HCT116 (cell line): ENCODE measurements at regions not wholly inside any gene's neighbourhood (a gene's known extent, or its start where the extent isn't known, plus 50 kb on each side); places are given as distances from the start of the nearest gene placed in this dataset.

Source experiments
- ATAC-seq: fragments of 200-7000 bp; cut with Tn5 transposase; 2 replicates; pipeline ENCODE4 v1.9.1; 2020; ENCODE audit warnings: mild to moderate bottlenecking, moderate library complexity
- BruUV-seq: library from RNA; stranded (reverse); fragments of 400-500 nt; replicated peaks from 2 replicates; lab custom pipeline; 2021; lab: Mats Ljungman, UMichigan
- CTCF ChIA-PET: fragments of 300-600 bp; sonication (Branson Sonifier 250); formaldehyde crosslinking; loops from one replicate; lab custom pipeline; 2021; ENCODE audit warnings: antibody characterized with exemption; lab: Charles Lee
- POLR2A ChIA-PET: fragments of 300-600, 350-600 bp; sonication (Branson Sonifier 250); formaldehyde crosslinking; loops from one replicate; lab custom pipeline; 2021; ENCODE audit warnings: antibody characterized with exemption; lab: Charles Lee
- RAD21 ChIA-PET, 2 experiments: fragments of 300-600 bp; sonication (Branson Sonifier 250); formaldehyde crosslinking; loops; one replicate each; lab custom pipeline; 2023; ENCODE audit warnings: low total read pairs in 2 of 2; ENCODE audit not compliant: uncharacterized antibody in 2 of 2, unreplicated experiment in 2 of 2, low non-redundant PET in 1 of 2; lab: Charles Lee
- DNase-seq: peaks from one replicate; pipeline ENCODE4 v3.0.0-alpha.2; 2010; ENCODE audit warnings: low read depth, low spot score
- H2AFZ ChIP-seq: fragments of 200-600 bp; shearing (Covaris generic), sonication (generic); 2 replicates; pipeline ENCODE4 v1.6.1; 2017; ENCODE audit warnings: low read depth, mixed run types, mixed read lengths, antibody characterized with exemption, low read length; ENCODE audit not compliant: poor library complexity, severe bottlenecking
- H3K27ac ChIP-seq: 2 replicates; pipeline ENCODE4 v1.5.1; 2012; ENCODE audit warnings: low read depth, low read length
- H3K27me3 ChIP-seq: fragments of 200-600 bp; sonication (generic); 2 replicates; pipeline ENCODE4 v1.6.1; 2016; ENCODE audit warnings: mixed run types, low read length, mixed read lengths; ENCODE audit not compliant: insufficient read depth
- H3K36me3 ChIP-seq, 2 experiments: fragments of 200-500 bp in 1 of 2; fragments of 200-600 bp in 1 of 2; sonication (Bioruptor generic) in 1 of 2; sonication (generic) in 1 of 2; 2 replicates each; pipeline versions ENCODE4 v1.5.1 to v1.6.1; 2014 to 2016; ENCODE audit warnings: low read length in 2 of 2, inconsistent platforms in 1 of 2, mixed read lengths in 1 of 2, mixed run types in 1 of 2; ENCODE audit not compliant: insufficient read depth in 2 of 2, control insufficient read depth in 1 of 2
- H3K4me1 ChIP-seq, 2 experiments: fragments of 200-600 bp in 1 of 2; sonication (generic) in 1 of 2; 2 replicates each; pipeline versions ENCODE4 v1.5.1 to v1.6.1; 2012 to 2017; ENCODE audit warnings: low read length in 2 of 2, inconsistent platforms in 1 of 2, mild to moderate bottlenecking in 1 of 2, mixed read lengths in 1 of 2, mixed run types in 1 of 2, moderate library complexity in 1 of 2; ENCODE audit not compliant: insufficient read depth in 2 of 2, control insufficient read depth in 1 of 2
- H3K4me2 ChIP-seq: fragments of 200-600 bp; sonication (generic); 2 replicates; pipeline ENCODE4 v1.6.1; 2017; ENCODE audit warnings: mixed run types, low read length, mixed read lengths
- H3K4me3 ChIP-seq, 2 experiments: fragments of 200-600 bp in 1 of 2; sonication (generic) in 1 of 2; replicated peaks in 1 of 2; 2 replicates each; pipeline ENCODE4 v1.5.1; 2011 to 2016; ENCODE audit warnings: low read length in 2 of 2, control low read depth in 1 of 2, low read depth in 1 of 2, mild to moderate bottlenecking in 1 of 2, mixed read lengths in 1 of 2, mixed run types in 1 of 2
- H3K79me2 ChIP-seq: fragments of 200-600 bp; sonication (generic); 2 replicates; pipeline ENCODE4 v1.6.1; 2017; ENCODE audit warnings: mild to moderate bottlenecking, mixed run types, low read length, moderate library complexity, mixed read lengths; ENCODE audit not compliant: insufficient read depth
- H3K9ac ChIP-seq: fragments of 200-600 bp; sonication (generic); 2 replicates; pipeline ENCODE4 v1.6.1; 2016; ENCODE audit warnings: low read length, mixed read lengths
- H3K9me2 ChIP-seq: fragments of 200-600 bp; sonication (generic), shearing (Covaris generic); 2 replicates; pipeline ENCODE4 v1.6.1; 2017; ENCODE audit warnings: mixed run types, mild to moderate bottlenecking, moderate library complexity; ENCODE audit not compliant: insufficient read depth
- H3K9me3 ChIP-seq, 2 experiments: fragments of 200-500 bp in 1 of 2; fragments of 200-600 bp in 1 of 2; sonication (Bioruptor generic) in 1 of 2; sonication (generic) in 1 of 2; 2 replicates each; pipeline ENCODE4 v1.6.1; 2014 to 2017; ENCODE audit warnings: low read length in 2 of 2, mixed read lengths in 2 of 2, inconsistent platforms in 1 of 2, low read depth in 1 of 2, mild to moderate bottlenecking in 1 of 2, mixed run types in 1 of 2, moderate library complexity in 1 of 2; ENCODE audit not compliant: control insufficient read depth in 1 of 2, insufficient read depth in 1 of 2
- H4K20me1 ChIP-seq: fragments of 200-600 bp; sonication (generic), shearing (Covaris generic); 2 replicates; pipeline ENCODE4 v1.6.1; 2017; ENCODE audit warnings: mixed run types, mild to moderate bottlenecking, moderate library complexity; ENCODE audit not compliant: insufficient read depth
- CBX3 ChIP-seq: IDR thresholded peaks from 2 replicates; pipeline ENCODE4 v1.6.1; 2012; ENCODE audit warnings: low read depth
- CEBPB ChIP-seq: IDR thresholded peaks from 2 replicates; pipeline ENCODE4 v1.6.1; 2012; ENCODE audit warnings: low read depth
- CTCF ChIP-seq, 3 experiments: fragments of 200-600 bp in 1 of 3; sonication (generic) in 1 of 3; IDR thresholded peaks in 2 of 3; conservative IDR thresholded peaks in 1 of 3; 2 replicates each; pipeline ENCODE4 v1.5.1; 2012 to 2017; ENCODE audit warnings: low read depth in 2 of 3, low read length in 2 of 3, antibody characterized with exemption in 1 of 3, borderline replicate concordance in 1 of 3, control low read depth in 1 of 3, mild to moderate bottlenecking in 1 of 3, mixed read lengths in 1 of 3, mixed run types in 1 of 3, moderate library complexity in 1 of 3; ENCODE audit not compliant: insufficient read depth in 1 of 3
- EZH2phosphoT487 ChIP-seq: fragments of 200-600 bp; IDR thresholded peaks from 2 replicates; pipeline ENCODE4 v1.6.1; 2018; ENCODE audit warnings: antibody characterized with exemption, borderline replicate concordance
- JUND ChIP-seq: IDR thresholded peaks from 2 replicates; pipeline ENCODE4 v1.6.1; 2012
- ZNF274 ChIP-seq: fragments of 200-500 bp; sonication (Bioruptor generic); IDR thresholded peaks from 2 replicates; pipeline ENCODE4 v1.6.1; 2014; ENCODE audit warnings: mild to moderate bottlenecking, low read depth, low read length, inconsistent platforms
- intact Hi-C: fragments of 100-400 bp; cut with micrococcal nuclease; formaldehyde crosslinking; loops from 2 replicates; pipeline ENCODE4 v1.10.0; 2022

- Histone ChIP-seq H3K79me2 (no peaks in the 10 kb centered on the region), H3K4me2 (no peak overlapping the region), H2AFZ (no peak overlapping the region), H3K36me3 (no peaks in the 10 kb centered on the region), H3K9me2 (no peaks in the 10 kb centered on the region), H3K4me3 (no peak overlapping the region), H3K27me3 (no peaks in the 10 kb centered on the region), H3K4me1 (no peaks in the 10 kb centered on the region), H3K9ac (no peak overlapping the region), H3K9me3 (peaks cover 15 to 17% of the 10 kb centered on the region in 2 experiments; a peak in 2 of 4 replicates), H4K20me1 (no peaks in the 10 kb centered on the region), H3K27ac (no peak overlapping the region)
- BruUV-seq, result no TSS peak
- CTCF ChIA-PET, result no interaction called here
- intact Hi-C loops, result no loop called here
- POLR2A ChIA-PET, result no interaction called here
- TF ChIP-seq CTCF (IDR thresholded peaks at IDR 0.05 in 2 of 3, conservative IDR thresholded peaks at IDR 0.05 in 1 of 3; ENCODE audit: borderline replicate concordance in 1 of 3, insufficient read depth in 1 of 3, low read depth in 2 of 3, low read length in 2 of 3), result no peak
- no peak for TF ChIP-seq CBX3
- no peak for TF ChIP-seq EZH2phosphoT487
- no peak for TF ChIP-seq JUND
- no peak for TF ChIP-seq CEBPB
- ATAC-seq (no peak), DNase-seq (no peak)
- RAD21 ChIA-PET, result no interaction called here
Observed at GRCh38 chr14:83583201-83583600, 1946.7 kb upstream of the FLRT2 start.

DNA sequence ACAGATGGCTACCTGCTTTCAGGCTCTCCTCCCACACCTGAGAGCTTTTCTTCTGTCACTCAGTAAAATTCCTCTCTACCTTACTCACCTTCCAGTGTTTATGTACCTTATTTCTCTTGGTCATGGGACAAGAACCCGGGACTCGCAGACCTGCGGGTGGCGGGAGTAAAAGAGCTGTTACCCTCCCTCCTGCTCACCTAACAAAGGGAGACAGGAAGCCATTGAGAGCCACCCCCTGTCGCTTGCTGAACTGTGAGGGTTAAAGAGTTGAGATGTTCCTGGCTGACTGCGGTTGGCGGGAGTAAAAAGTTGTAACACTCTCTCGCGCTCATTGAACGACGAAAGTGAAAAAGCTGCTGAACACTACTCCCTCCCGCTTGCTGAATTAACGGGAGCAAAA lies 1935.1 kb upstream of the FLRT2 start:
- ChIA-PET CTCF (no interaction called here), RAD21 (no interaction called here)
- no TSS peak for BruUV-seq
- Histone ChIP-seq H3K79me2 (no peaks in the 10 kb centered on the region), H3K9me2 (no peaks in the 10 kb centered on the region), H4K20me1 (no peaks in the 10 kb centered on the region), H3K27ac (no peak overlapping the region), H3K4me1 (no peaks in the 10 kb centered on the region), H3K9ac (no peak overlapping the region), H3K27me3 (no peaks in the 10 kb centered on the region)
- ATAC-seq (no peak), DNase-seq (no peak)
- intact Hi-C loops, result no loop called here
- no peak for TF ChIP-seq ZNF274
- TF ChIP-seq, all 23 proteins: peak for 0
- H3K36me3 ChIP-seq, result no peaks in the 10 kb centered on the region
- POLR2A ChIA-PET, result no interaction called here
- no peak overlapping the region for H3K4me3 ChIP-seq
- no peak overlapping the region for H3K4me2 ChIP-seq
- H2AFZ ChIP-seq, result no peak overlapping the region
- peaks cover 3 to 5% of the 10 kb centered on the region in 2 experiments; a peak in 2 of 4 replicates for H3K9me3 ChIP-seq
